GM19467 (cell line): ENCODE measurements at regions not wholly inside any gene's neighbourhood (a gene's known extent, or its start where the extent isn't known, plus 50 kb on each side); places are given as distances from the start of the nearest gene placed in this dataset.
"Not testable (repeated sequence)": the region's sequence is repeated elsewhere in the genome, so short reads cannot be mapped to it uniquely, and the experiment has no call there.

Experiments used
- ATAC-seq: cut with Tn5 transposase; IDR thresholded peaks from one replicate; pipeline ENCODE4 v1.9.1; 2021; ENCODE audit warnings: mild to moderate bottlenecking, moderate library complexity; ENCODE audit not compliant: unreplicated experiment

GRCh38 chr4:130698251-130698650 lies 1602.3 kb downstream of the C4orf33 start:
- no peak for ATAC-seq

GRCh38 chr4:130699004-130699403 lies 1603.1 kb downstream of the C4orf33 start:
- ATAC-seq, result no peak

- no peak for ATAC-seq
These were observed 1607.4 kb downstream of the C4orf33 start for GRCh38 chr4:130703211-130703935.

GRCh38 chr4:130705023-130705422 lies 1609.1 kb downstream of the C4orf33 start:
- ATAC-seq, result no peak

GRCh38 chr4:130712038-130712437 lies 1616.1 kb downstream of the C4orf33 start:
- ATAC-seq, result no peak

- ATAC-seq, result no peak
These were observed 1618.1 kb downstream of the C4orf33 start for GRCh38 chr4:130714006-130714405.

GRCh38 chr4:130722361-130722760 lies 1626.4 kb downstream of the C4orf33 start:
- ATAC-seq, result no peak

- no peak for ATAC-seq
These were observed 1640.7 kb downstream of the C4orf33 start for GRCh38 chr4:130736436-130737185.

- ATAC-seq, result no peak
These were observed 1642.3 kb downstream of the C4orf33 start for GRCh38 chr4:130738233-130738632.

- ATAC-seq, result no peak
These were observed 1651.9 kb downstream of the C4orf33 start for GRCh38 chr4:130747842-130748241.

- no peak for ATAC-seq
These were observed 1658.0 kb downstream of the C4orf33 start for GRCh38 chr4:130753926-130754325.

- no peak for ATAC-seq
These were observed 1664.3 kb downstream of the C4orf33 start for GRCh38 chr4:130760246-130760645.

GRCh38 chr4:130767384-130767783 lies 1671.4 kb downstream of the C4orf33 start:
- ATAC-seq, result not testable (repeated sequence)

GRCh38 chr4:130772966-130773365 lies 1677.0 kb downstream of the C4orf33 start:
- ATAC-seq, result not testable (repeated sequence)

GRCh38 chr4:130808492-130808891 lies 1712.5 kb downstream of the C4orf33 start:
- no peak for ATAC-seq

- ATAC-seq, result no peak
These were observed 1716.3 kb downstream of the C4orf33 start for GRCh38 chr4:130812117-130812765.

- no peak for ATAC-seq
These were observed 1718.9 kb downstream of the C4orf33 start for GRCh38 chr4:130814896-130815295.

GRCh38 chr4:130820448-130820847 lies 1724.5 kb downstream of the C4orf33 start:
- ATAC-seq, result no peak

GRCh38 chr4:130825284-130825683 lies 1729.3 kb downstream of the C4orf33 start:
- no peak for ATAC-seq

GRCh38 chr4:130850019-130850524 lies 1754.1 kb downstream of the C4orf33 start:
- ATAC-seq, result no peak

- no peak for ATAC-seq
These were observed 1755.2 kb downstream of the C4orf33 start for GRCh38 chr4:130851107-130851506.

GRCh38 chr4:130851932-130852331 lies 1756.0 kb downstream of the C4orf33 start:
- ATAC-seq, result no peak
